IMR-90 (cell line): ENCODE measurements at regions not wholly inside any gene's neighbourhood (a gene's known extent, or its start where the extent isn't known, plus 50 kb on each side); places are given as distances from the start of the nearest gene placed in this dataset.

Source experiments
- ATAC-seq: fragments of 200-7000 bp; cut with Tn5 transposase; 2 replicates; pipeline ENCODE4 v1.9.1; 2020; ENCODE audit warnings: low read depth, mild to moderate bottlenecking, moderate library complexity
- BruUV-seq: library from RNA; stranded (reverse); fragments of 400-500 nt; replicated peaks from 2 replicates; lab custom pipeline; 2021; lab: Mats Ljungman, UMichigan
- CTCF ChIA-PET: fragments of 300-600 bp; formaldehyde crosslinking; extraction: SDS; loops from one replicate; lab custom pipeline; 2021; ENCODE audit warnings: antibody characterized with exemption; lab: Yijun Ruan, JAX
- POLR2A ChIA-PET: fragments of 300-600 bp; sonication (Branson Sonifier 250); formaldehyde crosslinking; loops from one replicate; lab custom pipeline; 2022; ENCODE audit warnings: antibody characterized with exemption; ENCODE audit not compliant: unreplicated experiment; lab: Charles Lee
- DNase-seq: peaks from one replicate; pipeline ENCODE4 v3.0.0; 2013
- H2AFZ ChIP-seq: replicated peaks from 2 replicates; pipeline ENCODE3; 2013; ENCODE audit warnings: low read length, mild to moderate bottlenecking; ENCODE audit not compliant: poor library complexity
- H2AK5ac ChIP-seq: 2 replicates; pipeline ENCODE4 v1.6.1; 2013; ENCODE audit warnings: low read depth, low read length, inconsistent platforms
- H2AK9ac ChIP-seq: replicated peaks from 2 replicates; pipeline ENCODE3; 2013; ENCODE audit warnings: mild to moderate bottlenecking, low read depth, low read length, moderate library complexity; ENCODE audit not compliant: poor library complexity
- H2BK120ac ChIP-seq: 2 replicates; pipeline ENCODE4 v1.6.1; 2013; ENCODE audit warnings: low read depth, low read length, inconsistent platforms
- H2BK15ac ChIP-seq: 3 replicates; pipeline ENCODE4 v1.6.1; 2013; ENCODE audit warnings: low read depth, low read length, inconsistent platforms
- H2BK20ac ChIP-seq: 2 replicates; pipeline ENCODE4 v1.6.1; 2013; ENCODE audit warnings: low read depth, mild to moderate bottlenecking, inconsistent platforms, low read length, moderate library complexity
- H2BK5ac ChIP-seq: 2 replicates; pipeline ENCODE4 v1.6.1; 2013; ENCODE audit warnings: mild to moderate bottlenecking, low read depth, low read length, inconsistent platforms; ENCODE audit not compliant: poor library complexity, severe bottlenecking
- H3K14ac ChIP-seq: replicated peaks from 2 replicates; pipeline ENCODE4 v1.6.1; 2013; ENCODE audit warnings: low read depth, low read length, inconsistent platforms
- H3K18ac ChIP-seq: 2 replicates; pipeline ENCODE4 v1.6.1; 2013; ENCODE audit warnings: low read depth, low read length, control low read depth
- H3K23ac ChIP-seq: 2 replicates; pipeline ENCODE4 v1.6.1; 2013; ENCODE audit warnings: low read depth, low read length, inconsistent platforms
- H3K27ac ChIP-seq: 2 replicates; pipeline ENCODE4 v1.5.1; 2013; ENCODE audit warnings: mild to moderate bottlenecking, control low read depth, low read length; ENCODE audit not compliant: insufficient read depth
- H3K27me3 ChIP-seq: 2 replicates; pipeline ENCODE4 v1.6.1; 2013; ENCODE audit warnings: low read length; ENCODE audit not compliant: control insufficient read depth, insufficient read depth
- H3K36me3 ChIP-seq: 2 replicates; pipeline ENCODE4 v1.6.1; 2013; ENCODE audit warnings: low read length, mixed read lengths; ENCODE audit not compliant: control insufficient read depth, insufficient read depth
- H3K4ac ChIP-seq: 2 replicates; pipeline ENCODE4 v1.6.1; 2013; ENCODE audit warnings: low read depth, low read length, inconsistent platforms
- H3K4me1 ChIP-seq: 2 replicates; pipeline ENCODE4 v1.6.1; 2013; ENCODE audit warnings: low read length, mixed read lengths; ENCODE audit not compliant: control insufficient read depth, insufficient read depth
- H3K4me2 ChIP-seq: 2 replicates; pipeline ENCODE4 v1.6.1; 2013; ENCODE audit warnings: low read depth, mild to moderate bottlenecking, control low read depth, low read length, moderate library complexity
- H3K4me3 ChIP-seq: 2 replicates; pipeline ENCODE4 v1.5.1; 2013; ENCODE audit warnings: low read depth, mild to moderate bottlenecking, control low read depth, low read length, moderate library complexity; ENCODE audit not compliant: insufficient read depth
- H3K56ac ChIP-seq: 2 replicates; pipeline ENCODE4 v1.6.1; 2013; ENCODE audit warnings: low read length, inconsistent platforms; ENCODE audit not compliant: insufficient read depth; ENCODE audit errors: extremely low read depth
- H3K79me1 ChIP-seq, 2 experiments: 2 replicates each; pipeline ENCODE4 v1.6.1; 2013; ENCODE audit warnings: low read length in 2 of 2, inconsistent platforms in 1 of 2, low read depth in 1 of 2
- H3K9ac ChIP-seq: 2 replicates; pipeline ENCODE4 v1.6.1; 2013; ENCODE audit warnings: low read depth, low read length, control low read depth
- H3K9me1 ChIP-seq: 2 replicates; pipeline ENCODE4 v1.6.1; 2013; ENCODE audit warnings: low read length, inconsistent platforms; ENCODE audit not compliant: insufficient read depth
- H3K9me3 ChIP-seq: 2 replicates; pipeline ENCODE4 v1.6.1; 2013; ENCODE audit warnings: low read length; ENCODE audit not compliant: control insufficient read depth, insufficient read depth
- H4K20me1 ChIP-seq: 2 replicates; pipeline ENCODE4 v1.6.1; 2013; ENCODE audit warnings: low read length, inconsistent platforms; ENCODE audit not compliant: insufficient read depth
- H4K5ac ChIP-seq: 2 replicates; pipeline ENCODE4 v1.6.1; 2013; ENCODE audit warnings: mild to moderate bottlenecking, low read depth, low read length, control low read depth
- H4K8ac ChIP-seq, 2 experiments: 2 replicates each; pipeline ENCODE4 v1.6.1; 2013; ENCODE audit warnings: low read depth in 2 of 2, low read length in 2 of 2, control low read depth in 1 of 2, inconsistent platforms in 1 of 2
- H4K91ac ChIP-seq: 2 replicates; pipeline ENCODE4 v1.6.1; 2013; ENCODE audit warnings: low read depth, low read length, inconsistent platforms; ENCODE audit not compliant: insufficient read depth
- BHLHE40 ChIP-seq: fragments of 150-350 bp; IDR thresholded peaks from 2 replicates; pipeline ENCODE4 v1.6.1; 2016; ENCODE audit warnings: mild to moderate bottlenecking, low read depth, low read length
- CEBPB ChIP-seq: IDR thresholded peaks from 2 replicates; pipeline ENCODE4 v1.6.1; 2012; ENCODE audit warnings: low read depth, low read length, improper control_type of control experiment
- CHD1 ChIP-seq: IDR thresholded peaks from 2 replicates; pipeline ENCODE4 v1.6.1; 2012; ENCODE audit warnings: low read depth, low read length, improper control_type of control experiment
- ELK1 ChIP-seq: fragments of 150-350 bp; IDR thresholded peaks from 2 replicates; pipeline ENCODE4 v1.6.1; 2016; ENCODE audit warnings: low read depth, mild to moderate bottlenecking, low read length, moderate library complexity, borderline replicate concordance
- FOS ChIP-seq: fragments of 150-350 bp; IDR thresholded peaks from 2 replicates; pipeline ENCODE4 v1.6.1; 2016; ENCODE audit warnings: low read depth, low read length
- MAZ ChIP-seq: IDR thresholded peaks from 2 replicates; pipeline ENCODE4 v1.6.1; 2012; ENCODE audit warnings: low read depth, mild to moderate bottlenecking, low read length, improper control_type of control experiment, moderate library complexity, borderline replicate concordance
- MXI1 ChIP-seq: IDR thresholded peaks from 2 replicates; pipeline ENCODE4 v1.6.1; 2012; ENCODE audit warnings: low read depth, mild to moderate bottlenecking, low read length, moderate library complexity, borderline replicate concordance
- NFE2L2 ChIP-seq: fragments of 150-350 bp; IDR thresholded peaks from 2 replicates; pipeline ENCODE4 v1.6.1; 2016; ENCODE audit warnings: low read depth, mild to moderate bottlenecking, low read length
- POLR2A ChIP-seq: IDR thresholded peaks from 2 replicates; pipeline ENCODE4 v1.6.1; 2012; ENCODE audit warnings: mild to moderate bottlenecking, low read depth, low read length
- RAD21 ChIP-seq: IDR thresholded peaks from 2 replicates; pipeline ENCODE4 v1.6.1; 2012; ENCODE audit warnings: low read length, improper control_type of control experiment
- RCOR1 ChIP-seq: IDR thresholded peaks from 2 replicates; pipeline ENCODE4 v1.6.1; 2012; ENCODE audit warnings: mild to moderate bottlenecking, low read length, improper control_type of control experiment; ENCODE audit not compliant: insufficient replicate concordance
- RFX5 ChIP-seq: IDR thresholded peaks from 2 replicates; pipeline ENCODE4 v1.8.0; 2012; ENCODE audit warnings: low read depth, mild to moderate bottlenecking, low read length, moderate library complexity
- SMC3 ChIP-seq: fragments of 150-350 bp; IDR thresholded peaks from 2 replicates; pipeline ENCODE4 v1.6.1; 2016; ENCODE audit warnings: low read depth, mild to moderate bottlenecking, antibody characterized with exemption, low read length, moderate library complexity
- USF2 ChIP-seq: fragments of 150-350 bp; IDR thresholded peaks from 2 replicates; pipeline ENCODE4 v1.6.1; 2017; ENCODE audit warnings: mild to moderate bottlenecking, antibody characterized with exemption, low read length, low read depth
- WGBS, 2 experiments: methylation state at CpG; one replicate each; pipeline versions ENCODE4 v1.1.5 to v1.1.7; 2013; ENCODE audit warnings: missing lambda C conversion rate in 2 of 2; ENCODE audit not compliant: insufficient read length in 1 of 2; ENCODE audit errors: extremely low coverage in 2 of 2; 5-methylcytosine and 5-hydroxymethylcytosine counted together
- dilution Hi-C: fragments of 300-500 bp; cut with HindIII; formaldehyde crosslinking; loops from one replicate; pipeline ENCODE4 v1.14.3; 2018; ENCODE audit warnings: low sequenced_read_pairs; ENCODE audit not compliant: unreplicated experiment
- in situ Hi-C: fragments of 300-500 bp; cut with MboI; formaldehyde crosslinking; loops from 3 replicates; pipeline ENCODE4 v1.14.3; 2019; ENCODE audit warnings: low sequenced_read_pairs, inconsistent platforms, mixed read lengths
- intact Hi-C: fragments of 100-400 bp; cut with micrococcal nuclease; formaldehyde crosslinking; loops from 2 replicates; pipeline ENCODE4 v1.10.0; 2022
- TF ChIP-seq, protein P1 (sequence below): conservative IDR thresholded peaks from 2 replicates; pipeline ENCODE4 v1.5.1; 2012; ENCODE audit warnings: mild to moderate bottlenecking, low read depth, low read length, improper control_type of control experiment

DNA sequence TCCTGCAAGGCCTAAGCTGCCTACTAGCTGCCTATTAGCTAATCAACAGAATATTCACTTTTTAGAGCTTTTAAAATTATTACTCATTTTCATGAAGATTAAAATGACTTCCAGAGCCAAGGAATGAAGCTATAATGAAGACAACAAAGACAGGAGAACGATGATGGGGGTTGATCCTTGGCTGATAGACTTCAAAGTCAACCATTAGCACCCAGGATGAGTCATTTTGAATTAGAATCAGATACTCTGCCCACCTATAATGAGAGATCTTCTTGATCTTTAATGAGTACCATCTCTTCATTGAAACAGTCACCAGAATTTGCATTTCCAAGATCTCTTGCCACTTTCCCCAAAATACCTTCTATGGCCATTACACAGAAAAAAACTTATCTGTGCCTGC lies 56.7 kb upstream of the CDYL start:
- Histone ChIP-seq H3K4ac (no peak overlapping the region), H3K27ac (no peak overlapping the region), H3K27me3 (peaks cover 3% of the 10 kb centered on the region; the same call in 1 of the 2 replicates), H4K20me1 (no peaks in the 10 kb centered on the region), H3K36me3 (no peaks in the 10 kb centered on the region), H2AK9ac (no peak overlapping the region), H4K91ac (no peak overlapping the region), H3K56ac (no peak overlapping the region), H3K9ac (no peak overlapping the region), H2AFZ (no peak overlapping the region), H3K4me1 (no peaks in the 10 kb centered on the region), H3K9me3 (no peaks in the 10 kb centered on the region), H3K79me1 (no peaks in the 10 kb centered on the region), H2AK5ac (no peak overlapping the region), H2BK120ac (no peak overlapping the region), H3K14ac (no peak overlapping the region), H3K9me1 (no peaks in the 10 kb centered on the region; the same call in 1 of the 2 replicates), H2BK20ac (no peak overlapping the region), H4K8ac (no peak overlapping the region), H2BK5ac (no peak overlapping the region), H3K4me2 (no peak overlapping the region), H4K5ac (no peak overlapping the region), H3K23ac (no peak overlapping the region), H3K18ac (no peak overlapping the region), H3K4me3 (no peak overlapping the region), H2BK15ac (no peak overlapping the region)
- DNase-seq (no peak), ATAC-seq (no peak)
- CTCF ChIA-PET: no interaction called here
- WGBS, 2 experiments: no CpG with 5 or more reads among the region's 1 CpG
- intact Hi-C loops (no loop called here), dilution Hi-C loops (no loop called here), in situ Hi-C loops (no loop called here)
- BruUV-seq: no TSS peak
- no peak for TF ChIP-seq FOS
- no peak for TF ChIP-seq CEBPB
- no peak for TF ChIP-seq BHLHE40
- no peak for TF ChIP-seq RCOR1
- no peak for TF ChIP-seq POLR2A
- no peak for TF ChIP-seq USF2
- TF ChIP-seq, protein P1, sequence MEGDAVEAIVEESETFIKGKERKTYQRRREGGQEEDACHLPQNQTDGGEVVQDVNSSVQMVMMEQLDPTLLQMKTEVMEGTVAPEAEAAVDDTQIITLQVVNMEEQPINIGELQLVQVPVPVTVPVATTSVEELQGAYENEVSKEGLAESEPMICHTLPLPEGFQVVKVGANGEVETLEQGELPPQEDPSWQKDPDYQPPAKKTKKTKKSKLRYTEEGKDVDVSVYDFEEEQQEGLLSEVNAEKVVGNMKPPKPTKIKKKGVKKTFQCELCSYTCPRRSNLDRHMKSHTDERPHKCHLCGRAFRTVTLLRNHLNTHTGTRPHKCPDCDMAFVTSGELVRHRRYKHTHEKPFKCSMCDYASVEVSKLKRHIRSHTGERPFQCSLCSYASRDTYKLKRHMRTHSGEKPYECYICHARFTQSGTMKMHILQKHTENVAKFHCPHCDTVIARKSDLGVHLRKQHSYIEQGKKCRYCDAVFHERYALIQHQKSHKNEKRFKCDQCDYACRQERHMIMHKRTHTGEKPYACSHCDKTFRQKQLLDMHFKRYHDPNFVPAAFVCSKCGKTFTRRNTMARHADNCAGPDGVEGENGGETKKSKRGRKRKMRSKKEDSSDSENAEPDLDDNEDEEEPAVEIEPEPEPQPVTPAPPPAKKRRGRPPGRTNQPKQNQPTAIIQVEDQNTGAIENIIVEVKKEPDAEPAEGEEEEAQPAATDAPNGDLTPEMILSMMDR: no peak
- no peak for TF ChIP-seq NFE2L2
- TF ChIP-seq SMC3: no peak
- TF ChIP-seq CHD1: no peak
- TF ChIP-seq MAZ: no peak
- TF ChIP-seq ELK1: no peak
- no peak for TF ChIP-seq RAD21
- TF ChIP-seq RFX5: no peak
- no peak for TF ChIP-seq MXI1
- POLR2A ChIA-PET: no interaction called here
